ENCODE measurements at regions not wholly inside any gene's neighbourhood (a gene's known extent, or its start where the extent isn't known, plus 50 kb on each side); places are given as distances from the start of the nearest gene placed in this dataset.

GRCh38 chr10:61336831-61337230, 116.3 kb downstream of the TMEM26 start:
- no peak for TF ChIP-seq ZNF513 (CRISPR knock-in tag; conservative IDR thresholded peaks at IDR 0.05)
- no peak for TF ChIP-seq GABPB1 (CRISPR knock-in tag; IDR thresholded peaks at IDR 0.05)
